HG02642 (cell line): ENCODE measurements at regions not wholly inside any gene's neighbourhood (a gene's known extent, or its start where the extent isn't known, plus 50 kb on each side); places are given as distances from the start of the nearest gene placed in this dataset.
"Not testable (repeated sequence)": the region's sequence is repeated elsewhere in the genome, so short reads cannot be mapped to it uniquely, and the experiment has no call there.

ENCODE experiments used
- ATAC-seq: cut with Tn5 transposase; IDR thresholded peaks from one replicate; pipeline ENCODE4 v1.9.1; 2021; ENCODE audit warnings: mild to moderate bottlenecking; ENCODE audit not compliant: unreplicated experiment, poor library complexity

DNA sequence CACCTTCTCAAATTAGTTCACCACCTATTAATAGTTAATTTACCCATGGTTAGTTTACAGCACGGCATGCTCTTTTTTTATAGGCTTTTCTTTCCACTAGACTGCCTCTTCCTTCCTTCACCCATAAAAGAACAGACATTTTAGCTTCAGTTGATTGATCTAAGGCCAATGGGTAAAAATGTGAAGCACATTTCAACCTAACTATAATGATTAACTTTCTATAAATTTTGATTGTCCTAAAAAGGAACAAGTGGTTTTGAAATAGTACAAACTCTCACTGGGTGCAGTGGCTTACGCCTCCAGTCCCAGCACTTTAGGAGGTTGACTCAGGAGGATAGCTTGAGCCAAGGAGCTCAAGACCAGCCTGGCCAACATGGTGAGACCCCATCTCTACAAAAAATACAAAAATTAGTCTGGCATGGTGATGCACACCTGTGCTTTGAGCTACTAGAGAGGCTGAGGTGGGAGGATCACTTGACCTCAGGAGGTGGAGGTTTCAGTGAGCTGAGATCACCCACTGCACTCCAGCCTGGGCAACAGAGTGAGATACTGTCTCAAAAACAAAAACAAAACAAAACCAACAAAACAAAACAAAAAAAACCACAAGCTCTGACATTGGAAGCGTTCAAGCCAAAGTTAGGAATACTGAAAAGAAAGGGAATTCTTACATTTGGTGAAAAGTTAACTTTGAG, 89.9 kb upstream of the FAT1 start:
- no peak for ATAC-seq

DNA sequence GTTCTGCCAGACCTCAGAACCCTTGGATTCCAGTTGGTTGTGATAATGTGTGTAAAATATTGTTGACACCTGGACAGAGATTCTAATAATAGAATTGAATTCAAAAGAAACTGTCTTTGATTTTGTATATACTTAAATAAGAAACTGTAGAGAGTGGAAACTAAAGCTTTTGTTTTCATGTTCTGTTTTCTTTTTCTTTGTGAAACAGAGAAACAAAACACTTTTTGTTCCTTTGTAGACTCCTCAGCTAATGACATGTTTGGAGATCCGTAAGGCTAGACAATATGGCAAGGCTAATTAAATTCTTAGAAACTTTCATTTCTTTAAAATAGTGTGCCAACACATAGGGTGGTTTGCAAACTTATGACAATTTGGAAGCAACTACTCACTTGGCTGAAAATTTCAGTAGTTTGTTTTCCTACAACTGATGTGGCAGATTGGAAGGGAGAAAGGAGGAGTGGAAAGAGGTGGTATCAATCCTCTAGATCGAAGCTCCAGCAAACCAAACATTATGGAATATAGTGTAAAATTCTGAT, 90.9 kb upstream of the FAT1 start:
- no peak for ATAC-seq

DNA sequence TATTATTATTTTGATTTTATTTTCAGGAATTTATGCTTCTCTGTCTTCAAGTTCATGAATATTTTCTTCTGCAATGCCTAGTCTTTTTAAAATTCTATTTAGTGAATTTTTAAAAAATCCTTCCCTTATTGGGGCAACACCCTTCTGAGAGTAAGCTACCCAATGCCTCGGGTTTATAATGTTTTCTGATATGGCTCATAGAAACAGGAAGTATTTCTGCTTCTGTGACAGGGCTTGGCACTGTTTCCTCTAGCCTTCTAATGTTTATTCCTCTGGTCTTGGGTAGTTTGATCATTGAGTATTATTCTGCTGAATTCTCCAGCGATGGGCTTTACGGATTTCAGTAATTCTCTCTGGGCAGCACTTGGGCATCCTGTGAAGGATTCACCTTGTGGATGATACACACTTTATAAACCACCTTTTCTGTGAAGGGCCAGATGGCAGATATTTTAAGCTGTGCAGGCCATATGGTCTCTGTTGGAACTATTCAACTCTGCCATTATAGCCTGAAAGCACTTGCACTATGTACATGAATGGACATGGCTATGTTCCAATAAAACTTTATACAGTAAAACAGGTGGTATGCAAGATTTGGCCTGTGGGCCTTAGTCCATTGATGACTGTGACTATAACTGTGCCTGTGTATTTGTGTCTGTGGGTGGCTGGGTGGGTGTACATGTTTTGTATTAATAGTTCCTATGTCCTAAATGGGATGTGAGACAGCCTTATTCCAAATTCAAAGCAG, 95.9 kb upstream of the FAT1 start:
- ATAC-seq: no peak

DNA sequence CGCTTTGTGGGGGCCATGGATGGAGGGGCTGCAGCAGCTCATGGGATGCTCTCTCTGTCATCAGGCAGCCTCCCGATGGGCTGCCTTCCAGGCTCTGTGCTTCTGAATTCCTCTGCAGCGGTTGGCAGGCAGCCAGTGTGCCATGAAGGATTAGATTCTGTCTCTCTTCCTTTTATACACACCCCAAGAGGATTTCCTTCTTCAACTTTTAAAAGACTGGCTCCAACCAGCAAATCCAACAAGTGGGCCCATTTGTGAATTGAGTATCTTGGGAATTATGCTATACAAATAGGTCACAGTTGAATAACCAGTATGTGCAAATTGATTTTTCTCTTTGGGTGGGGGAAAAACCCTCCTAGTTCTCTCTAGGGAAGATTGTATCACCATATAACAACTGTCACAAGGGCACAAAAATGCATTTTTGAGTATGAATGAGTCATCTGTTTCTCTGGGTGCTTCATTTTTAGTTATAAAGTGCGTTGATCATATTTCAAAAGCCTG, 96.8 kb upstream of the FAT1 start:
- ATAC-seq: no peak

DNA sequence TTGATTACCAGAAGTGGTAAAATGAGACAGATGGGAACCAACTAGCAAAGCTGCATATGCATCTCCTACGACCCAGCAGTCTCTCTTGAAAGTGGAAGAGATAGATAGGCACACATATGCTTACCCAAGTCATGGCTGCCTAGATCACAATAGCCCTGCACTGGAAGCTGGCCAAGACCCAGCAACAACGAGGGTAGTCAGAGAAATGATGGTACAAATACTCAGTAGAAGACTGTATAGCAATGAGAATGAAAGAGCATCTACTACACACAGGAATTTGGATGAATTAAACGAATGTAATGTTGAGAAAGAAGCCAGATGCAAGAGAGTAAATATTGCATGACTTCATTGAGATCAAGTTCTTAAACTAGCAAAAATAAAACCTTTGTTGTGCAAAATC, 100.3 kb upstream of the FAT1 start:
- ATAC-seq: no peak

DNA sequence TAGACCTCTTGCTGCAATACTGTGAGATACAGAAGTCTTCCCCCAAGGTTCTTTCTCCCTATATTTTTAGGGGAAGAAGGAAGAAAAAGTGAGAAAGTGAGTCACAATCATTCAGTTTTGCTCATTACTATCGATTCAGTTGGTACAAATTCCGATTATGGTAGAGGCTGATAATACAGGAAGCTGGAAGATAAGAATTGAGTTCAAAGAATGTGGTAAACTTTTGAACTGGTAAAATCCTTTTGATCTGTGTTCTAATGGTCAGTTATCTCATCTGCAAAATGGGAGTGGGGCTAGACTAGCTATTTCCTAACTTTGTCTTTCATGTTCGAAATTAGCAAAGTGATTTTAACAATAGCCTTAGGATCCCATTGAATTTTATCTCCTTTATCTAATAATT, 101.4 kb upstream of the FAT1 start:
- no peak for ATAC-seq

DNA sequence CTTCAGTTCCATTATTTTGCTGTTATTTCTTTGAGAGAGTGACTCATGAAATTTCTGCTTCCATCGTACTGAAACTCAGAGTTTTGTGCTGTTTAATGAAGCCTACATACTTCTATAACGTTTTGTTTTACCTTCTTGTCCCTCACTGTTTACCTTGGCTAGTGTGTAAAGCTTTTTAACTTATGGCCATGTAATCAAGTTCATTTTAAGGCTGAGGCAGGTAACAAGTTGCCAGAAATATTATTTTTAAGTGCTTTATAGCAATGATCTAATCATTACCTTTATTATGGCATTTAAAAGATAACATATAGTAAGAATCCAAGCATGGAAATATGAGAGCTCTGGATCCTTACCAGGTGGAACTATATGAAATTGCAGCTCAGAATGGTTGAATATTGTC, 102.3 kb upstream of the FAT1 start:
- ATAC-seq: no peak

DNA sequence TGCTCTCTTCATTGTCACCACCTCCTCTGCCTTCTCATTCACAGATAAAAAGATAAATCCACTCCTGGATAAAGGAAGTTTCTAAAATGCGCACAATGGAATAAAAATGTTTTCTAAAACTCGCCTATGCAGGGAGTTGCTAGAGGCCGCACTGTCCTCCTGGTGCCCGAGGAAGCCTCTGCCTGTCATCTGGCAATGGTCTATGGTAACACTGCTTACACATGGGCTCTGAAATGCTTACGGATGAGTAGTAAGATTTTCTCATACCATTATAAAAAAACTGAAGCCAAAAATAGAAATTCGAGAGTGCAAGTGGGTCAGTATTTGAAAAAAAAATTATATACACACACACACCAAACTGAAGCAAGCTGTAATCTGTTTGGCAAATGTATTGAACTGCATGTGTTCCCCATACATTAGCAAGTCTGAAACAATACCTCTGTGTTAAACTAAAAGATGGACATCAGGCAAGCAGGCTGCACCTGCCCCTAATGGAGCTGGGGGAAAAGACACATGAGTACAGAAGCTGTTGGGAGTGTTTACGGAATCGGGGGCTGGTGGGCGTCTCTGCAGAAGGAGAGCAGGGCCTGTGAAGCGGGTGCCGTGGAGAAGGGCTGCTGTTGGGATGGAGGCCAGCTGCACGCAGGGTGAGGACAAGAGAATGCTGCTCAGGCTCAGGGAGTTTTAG, 103.3 kb upstream of the FAT1 start:
- ATAC-seq: no peak

DNA sequence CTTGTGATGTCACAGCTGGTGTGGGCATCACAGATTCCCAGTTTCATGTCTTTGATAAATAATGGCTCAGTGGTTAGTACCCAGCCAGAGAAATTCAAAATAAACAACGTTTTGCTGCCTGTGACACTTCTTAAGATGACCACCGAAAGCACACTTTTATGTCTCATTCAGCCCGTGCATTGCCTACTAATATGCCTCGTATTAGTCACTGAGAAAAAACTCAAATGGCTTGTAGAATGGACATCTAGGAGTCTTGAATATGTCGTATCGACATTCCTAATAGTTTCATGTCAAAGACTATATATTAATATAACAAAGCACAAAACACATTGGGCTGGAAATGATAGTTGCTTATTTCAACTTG, 103.9 kb upstream of the FAT1 start:
- no peak for ATAC-seq

DNA sequence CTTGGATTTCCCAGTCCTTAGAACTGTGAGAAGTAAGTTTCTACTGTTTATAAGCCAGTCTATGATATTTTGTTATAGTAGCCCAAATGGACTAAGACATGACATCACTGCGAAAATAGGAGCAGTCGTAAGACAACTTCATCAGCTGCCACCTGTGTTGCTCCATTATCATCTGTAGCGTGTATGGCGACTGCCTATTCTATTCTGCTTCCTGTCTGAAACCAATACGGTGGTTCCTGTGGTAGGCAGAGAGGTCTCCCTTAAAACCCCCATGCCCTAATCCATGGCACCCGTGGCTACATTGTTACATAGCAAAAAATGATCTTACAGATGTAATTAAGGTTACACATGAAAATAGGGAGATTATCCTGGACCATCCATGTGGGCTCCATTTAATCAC, 105.4 kb upstream of the FAT1 start:
- ATAC-seq: no peak

DNA sequence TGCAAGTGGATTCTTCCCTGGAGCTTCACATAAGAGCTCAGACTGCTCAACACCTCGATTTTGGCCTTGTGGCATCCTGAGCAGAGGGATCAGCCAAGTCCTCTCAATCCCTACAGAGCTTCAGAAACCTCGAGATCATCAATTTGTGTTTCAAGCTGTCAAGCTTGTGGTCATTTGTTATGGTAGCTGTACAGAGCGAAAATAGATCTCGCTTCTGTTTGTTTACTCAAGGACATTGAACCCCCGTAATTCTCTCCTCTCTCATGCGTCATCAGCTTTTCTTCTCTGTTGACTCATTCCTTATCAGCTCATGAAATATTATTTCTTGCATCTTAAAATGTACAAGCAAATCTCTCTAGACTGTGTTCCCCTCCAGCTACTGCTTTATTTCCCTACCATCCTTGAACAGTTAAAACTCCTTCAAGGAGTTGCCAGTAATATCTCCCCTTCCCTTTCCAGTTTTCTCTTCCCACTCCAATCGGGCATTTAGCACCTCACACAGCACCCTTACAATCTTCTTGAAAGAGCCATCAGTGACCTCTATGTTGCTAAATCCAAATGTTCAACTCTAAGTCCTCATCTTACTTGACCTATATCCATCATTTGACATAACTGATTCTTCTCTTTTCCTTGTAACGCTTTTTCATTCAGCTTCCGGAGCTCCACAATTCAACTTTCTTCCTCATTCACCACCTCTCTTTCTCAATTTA, 106.2 kb upstream of the FAT1 start:
- no peak for ATAC-seq

DNA sequence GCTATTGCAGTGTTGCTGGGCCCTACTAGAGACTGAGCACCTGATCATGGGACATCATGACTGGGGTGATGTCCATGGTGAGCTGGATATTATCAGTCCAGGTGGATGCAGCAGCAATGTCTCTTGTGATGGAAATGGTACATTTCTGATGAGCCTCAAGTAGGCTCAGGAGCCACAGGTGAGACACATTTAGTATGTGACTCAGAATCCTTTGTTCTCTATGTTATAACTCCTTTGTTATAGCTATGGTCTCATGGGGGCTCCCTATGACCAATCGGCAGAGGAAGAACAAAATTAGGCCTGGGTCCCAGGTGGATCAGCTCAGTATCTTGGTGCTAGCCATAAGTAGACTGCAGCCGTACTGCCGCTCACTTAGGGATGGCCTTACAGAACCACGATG, 107.9 kb upstream of the FAT1 start:
- no peak for ATAC-seq

DNA sequence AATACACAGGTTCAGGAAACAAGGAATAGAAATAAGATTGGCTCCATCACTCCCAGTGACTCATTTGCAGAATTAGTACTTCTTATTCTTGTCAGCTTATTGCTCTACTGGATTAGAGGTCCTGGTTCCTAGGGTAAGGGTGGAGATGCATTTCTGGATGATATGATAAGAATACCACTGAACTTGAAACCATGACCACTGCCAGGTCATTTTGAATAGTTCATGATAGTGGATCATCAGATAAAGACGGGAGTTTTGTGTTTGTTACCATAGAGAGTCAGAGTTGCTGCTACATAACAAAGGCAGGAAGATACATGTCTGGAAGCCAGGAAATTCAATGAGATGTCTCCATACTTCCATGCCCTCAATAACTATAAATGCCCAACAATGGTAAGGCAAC, 109.2 kb upstream of the FAT1 start:
- ATAC-seq: no peak

DNA sequence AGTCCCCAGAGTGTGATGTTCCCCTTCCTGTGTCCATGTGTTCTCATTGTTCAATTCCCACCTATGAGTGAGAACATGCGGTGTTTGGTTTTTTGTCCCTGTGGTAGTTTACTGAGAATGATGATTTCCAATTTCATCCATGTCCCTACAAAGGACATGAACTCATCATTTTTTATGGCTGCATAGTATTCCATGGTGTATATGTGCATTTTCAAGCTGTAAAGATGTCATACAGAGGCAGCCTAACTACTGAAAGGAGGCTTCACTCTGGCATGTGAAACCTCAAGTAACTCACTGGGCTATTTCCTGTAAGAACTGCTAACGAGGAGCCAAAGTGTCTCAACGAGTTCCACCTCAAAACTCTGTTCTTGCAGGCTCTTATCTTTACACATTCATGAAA, 113.8 kb upstream of the FAT1 start:
- ATAC-seq: not testable (repeated sequence)

DNA sequence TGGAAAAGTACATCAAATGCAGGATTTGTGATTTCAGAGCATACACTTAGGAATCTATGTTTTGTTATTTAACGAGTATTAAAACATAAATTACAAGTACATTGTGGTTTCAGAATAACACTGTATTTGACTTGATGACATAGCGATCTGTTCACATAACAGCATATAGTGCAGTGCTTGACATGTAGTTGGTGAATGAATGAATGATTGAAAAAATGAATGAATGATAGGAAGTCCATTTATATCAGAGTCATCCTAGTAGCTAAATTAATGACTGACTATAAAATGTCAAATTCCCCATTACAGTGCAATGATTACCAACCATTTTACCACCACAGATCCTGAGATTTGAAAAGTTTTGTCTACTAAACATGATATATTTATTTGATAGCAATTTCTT, 114.6 kb upstream of the FAT1 start:
- ATAC-seq: no peak

DNA sequence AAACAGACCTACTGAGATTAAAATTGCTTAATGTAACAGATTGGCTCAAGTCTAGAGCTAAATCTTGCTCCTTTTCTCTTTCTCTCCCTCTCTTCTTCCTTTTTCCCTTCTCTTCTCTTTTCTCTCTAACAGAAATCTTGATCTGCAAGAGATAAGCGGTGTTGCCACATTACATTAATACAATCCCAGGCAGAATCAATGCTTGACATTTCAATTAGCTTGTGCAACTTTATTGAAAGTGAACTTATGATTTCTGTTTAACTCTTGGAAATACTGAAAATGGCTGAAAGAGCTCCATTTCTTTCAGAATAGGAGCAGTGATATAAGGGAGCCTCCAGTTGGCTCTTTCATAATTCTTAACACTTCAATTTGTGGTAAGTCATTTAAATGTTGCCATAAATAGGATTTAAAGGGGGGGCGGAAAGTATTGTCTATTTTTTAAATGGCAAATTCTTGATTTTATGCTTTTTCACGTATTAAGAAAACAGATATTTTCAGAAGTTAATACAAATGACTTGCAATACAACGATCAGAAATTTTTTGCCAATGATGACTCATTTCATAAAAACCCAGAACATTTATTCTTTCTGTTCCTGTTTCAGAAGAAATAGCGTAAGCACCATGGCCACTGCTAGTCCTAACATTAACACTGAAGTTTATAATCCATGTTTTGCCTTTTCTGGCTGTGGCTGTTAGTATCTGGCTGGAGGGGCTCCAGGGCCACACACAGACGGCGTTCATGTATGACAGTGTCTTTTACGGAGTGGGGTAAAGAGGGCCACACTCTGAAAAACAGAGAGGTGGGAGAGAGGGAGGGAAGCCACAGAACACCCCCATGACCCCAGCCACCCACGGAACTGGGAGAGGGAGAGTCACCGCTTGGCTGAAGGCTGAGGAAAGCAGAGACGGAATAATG, 115.7 kb upstream of the FAT1 start:
- ATAC-seq: peak; percentile 66

DNA sequence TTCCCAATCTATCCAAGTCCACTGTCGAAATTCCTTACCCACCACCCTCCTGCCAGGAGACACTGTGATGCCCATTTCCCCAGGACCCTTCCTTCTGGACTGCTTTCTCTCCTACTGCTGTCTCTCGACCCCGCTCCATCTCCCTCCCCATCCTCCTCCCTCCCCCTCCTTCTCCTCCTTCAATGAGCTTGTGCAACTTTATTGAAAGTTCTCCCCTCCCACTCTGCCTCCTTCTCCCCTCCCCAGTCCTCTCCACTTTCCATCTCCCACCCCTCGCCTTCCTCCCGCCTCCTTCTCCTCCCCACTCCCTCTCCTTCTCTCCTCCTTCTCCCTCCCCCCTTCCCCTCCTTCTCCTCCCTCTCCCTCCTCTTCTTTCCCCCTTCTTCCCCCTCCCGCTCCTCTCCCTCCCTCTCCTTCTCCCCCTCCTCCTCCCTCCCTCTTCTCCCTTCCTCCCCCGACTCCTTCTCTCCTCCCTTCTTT, 116.6 kb upstream of the FAT1 start:
- no peak for ATAC-seq

DNA sequence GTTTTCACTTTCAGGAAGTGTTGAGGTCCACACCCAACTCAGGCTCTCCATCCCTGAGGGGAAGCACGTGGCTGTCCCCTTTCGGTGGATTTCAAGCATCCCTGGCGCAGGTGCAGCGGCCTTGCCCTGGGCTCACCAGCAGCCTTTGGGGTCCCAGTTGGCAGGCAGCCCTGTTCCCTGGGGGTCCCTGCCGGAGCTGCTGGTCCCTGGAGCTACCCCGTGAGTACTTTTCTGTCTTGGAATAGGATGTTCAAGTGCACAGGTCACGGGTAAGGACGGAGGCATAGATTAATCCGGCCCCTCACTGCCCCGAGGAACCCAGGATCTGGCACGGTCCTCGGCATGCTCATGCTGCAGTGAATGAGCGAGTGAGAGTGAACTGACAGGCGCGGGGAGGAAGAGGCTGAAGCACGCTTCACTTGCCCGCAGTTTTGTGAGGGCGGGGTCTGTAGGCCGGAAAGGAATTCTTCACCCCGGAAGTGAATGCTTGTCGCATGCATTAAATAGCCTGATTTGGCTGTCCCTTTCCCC, 117.2 kb upstream of the FAT1 start:
- no peak for ATAC-seq

DNA sequence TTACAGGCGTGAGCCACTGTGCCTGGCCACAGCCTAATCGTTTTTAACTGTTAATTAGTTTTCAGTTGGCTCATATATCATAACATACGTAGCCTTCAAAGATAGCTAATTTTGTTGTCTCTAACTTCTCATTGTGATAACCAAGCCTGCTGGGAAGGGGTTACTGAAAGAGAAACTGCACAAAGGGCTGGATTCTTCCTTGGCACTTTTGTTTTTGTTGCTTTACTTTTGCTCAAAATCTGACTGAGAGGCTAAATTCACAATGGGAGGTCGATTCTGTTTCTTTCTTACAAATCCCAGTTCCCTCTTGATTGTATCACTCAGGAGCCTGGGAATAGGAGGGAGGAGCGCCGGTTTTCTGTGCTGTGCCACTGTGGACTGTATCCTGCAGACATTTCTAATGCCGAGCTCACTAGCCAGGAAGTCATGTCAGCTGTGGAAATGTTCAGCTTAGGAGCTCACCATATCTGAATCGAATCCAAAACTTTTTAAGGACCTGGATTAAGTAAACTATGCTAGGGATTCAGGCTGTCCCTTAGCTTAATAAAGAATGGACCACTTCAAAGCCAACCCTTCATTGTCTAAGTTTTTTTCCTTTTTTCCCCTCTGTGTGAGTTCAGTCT, 120.5 kb upstream of the FAT1 start:
- no peak for ATAC-seq
